GM23248 (cell line): ENCODE measurements at regions not wholly inside any gene's neighbourhood (a gene's known extent, or its start where the extent isn't known, plus 50 kb on each side); places are given as distances from the start of the nearest gene placed in this dataset.

Experiments
- DNase-seq: peaks from one replicate; pipeline ENCODE4 v3.0.0-alpha.2; 2015
- H2AFZ ChIP-seq: fragments of 200-600 bp; sonication (generic); 2 replicates; pipeline ENCODE4 v1.6.1; 2016; ENCODE audit warnings: antibody characterized with exemption
- H3F3A ChIP-seq: fragments of 200-600 bp; sonication (generic); 2 replicates; pipeline ENCODE4 v1.6.1; 2016; ENCODE audit warnings: mild to moderate bottlenecking, antibody characterized with exemption, mixed run types; ENCODE audit not compliant: insufficient read depth
- H3K27ac ChIP-seq: fragments of 200-600 bp; sonication (generic); 2 replicates; pipeline ENCODE4 v1.5.1; 2016; ENCODE audit warnings: mild to moderate bottlenecking
- H3K27me3 ChIP-seq: fragments of 200-600 bp; sonication (generic); replicated peaks from 2 replicates; pipeline ENCODE4 v1.6.1; 2016; ENCODE audit warnings: mild to moderate bottlenecking; ENCODE audit not compliant: insufficient read depth
- H3K36me3 ChIP-seq: fragments of 200-600 bp; sonication (generic); 2 replicates; pipeline ENCODE4 v1.6.1; 2016; ENCODE audit warnings: low read depth, mild to moderate bottlenecking
- H3K4me1 ChIP-seq: fragments of 200-600 bp; sonication (generic); 2 replicates; pipeline ENCODE4 v1.6.1; 2016; ENCODE audit warnings: mild to moderate bottlenecking; ENCODE audit not compliant: insufficient read depth
- H3K4me2 ChIP-seq: fragments of 200-600 bp; sonication (generic); one replicate; pipeline ENCODE4 v1.6.1; 2016; ENCODE audit warnings: mild to moderate bottlenecking; ENCODE audit not compliant: unreplicated experiment
- H3K4me3 ChIP-seq: fragments of 200-600 bp; sonication (generic); 2 replicates; pipeline ENCODE4 v1.5.1; 2016; ENCODE audit warnings: mild to moderate bottlenecking
- H3K79me2 ChIP-seq: fragments of 200-600 bp; sonication (generic); 2 replicates; pipeline ENCODE4 v1.6.1; 2016; ENCODE audit warnings: mild to moderate bottlenecking; ENCODE audit not compliant: insufficient read depth
- H3K9ac ChIP-seq: fragments of 200-600 bp; sonication (generic); 2 replicates; pipeline ENCODE4 v1.6.1; 2016; ENCODE audit warnings: mild to moderate bottlenecking
- H3K9me2 ChIP-seq: fragments of 200-600 bp; sonication (generic); 2 replicates; pipeline ENCODE4 v1.6.1; 2016; ENCODE audit warnings: mixed run types, mild to moderate bottlenecking, moderate library complexity; ENCODE audit not compliant: insufficient read depth
- H3K9me3 ChIP-seq: fragments of 200-600 bp; sonication (generic); one replicate; pipeline ENCODE4 v1.6.1; 2017; ENCODE audit warnings: low read depth
- H4K20me1 ChIP-seq: fragments of 200-600 bp; sonication (generic); 2 replicates; pipeline ENCODE4 v1.6.0; 2016; ENCODE audit not compliant: insufficient read depth
- EZH2 ChIP-seq: fragments of 200-600 bp; sonication (generic); IDR thresholded peaks from 2 replicates; pipeline ENCODE4 v1.6.1; 2018; ENCODE audit warnings: antibody characterized with exemption, mild to moderate bottlenecking; ENCODE audit not compliant: insufficient read depth, poor library complexity, severe bottlenecking
- EZH2phosphoT487 ChIP-seq: fragments of 200-600 bp; sonication (generic); IDR thresholded peaks from 2 replicates; pipeline ENCODE4 v1.6.1; 2018; ENCODE audit warnings: antibody characterized with exemption, moderate library complexity, mild to moderate bottlenecking, low read depth; ENCODE audit not compliant: insufficient read depth
- WGBS, 2 experiments: methylation state at CpG; one replicate each; pipeline ENCODE4 v1.1.6; 2015 to 2017; ENCODE audit warnings: low lambda C conversion rate in 2 of 2, low coverage in 1 of 2; ENCODE audit errors: missing lambda C conversion rate in 2 of 2; 5-methylcytosine and 5-hydroxymethylcytosine counted together
- in situ Hi-C: fragments of 300-500 bp; cut with MboI; formaldehyde crosslinking; loops from 2 replicates; pipeline ENCODE4 v1.15.0; 2020

DNA sequence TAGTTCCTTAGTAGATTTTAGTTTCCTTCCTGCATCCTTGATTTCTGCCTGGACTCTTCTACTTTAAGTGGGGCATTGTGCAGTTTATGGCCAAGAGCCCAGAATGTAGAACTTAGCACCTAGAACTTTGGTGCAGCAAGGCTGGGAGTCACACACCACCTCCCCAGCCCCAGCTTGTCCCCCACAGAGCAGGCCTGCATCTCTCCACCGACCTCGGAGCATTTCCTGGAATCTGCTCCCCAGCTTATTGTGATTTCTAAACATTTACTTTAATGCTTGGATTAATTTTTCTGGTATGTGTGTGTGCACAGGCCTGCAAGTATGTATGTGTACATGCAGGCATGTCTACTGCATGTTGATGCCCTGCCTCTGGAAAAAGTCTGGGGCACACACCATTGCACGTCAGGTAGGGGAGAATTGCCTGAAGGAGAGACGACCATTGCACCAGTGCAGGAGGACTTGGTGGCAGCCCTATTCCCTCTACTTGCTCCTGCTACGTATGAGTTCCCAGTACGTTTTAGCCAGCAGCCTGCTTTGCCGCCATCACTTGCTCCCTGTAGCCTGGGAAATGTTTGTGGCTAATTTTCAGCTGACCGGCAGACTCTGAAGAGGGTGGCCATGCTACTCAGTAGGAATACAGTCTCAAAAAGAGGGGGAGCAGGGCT is 419.9 kb upstream of the HS6ST1 start:
- H3K4me2 ChIP-seq, result no peak overlapping the region
- no peak for TF ChIP-seq EZH2
- TF ChIP-seq EZH2phosphoT487, result no peak

DNA sequence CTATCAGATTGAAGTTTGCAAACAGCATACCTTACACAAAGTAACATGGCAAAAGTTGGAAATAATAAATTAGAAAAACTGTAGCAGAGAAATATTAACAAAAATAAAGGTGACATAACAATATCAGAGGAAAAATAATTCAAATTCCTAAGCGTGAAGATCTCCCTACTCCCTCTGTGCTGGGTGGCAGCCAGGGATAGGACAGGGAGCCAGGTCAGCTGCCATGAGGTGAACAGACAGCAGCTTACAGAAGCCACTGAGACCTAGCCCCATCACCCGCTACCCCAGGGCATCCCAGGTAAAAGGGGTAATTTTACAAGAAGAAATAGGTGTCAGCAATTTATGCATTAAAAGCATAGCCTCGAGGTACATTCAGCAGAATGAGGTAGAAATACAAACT is 423.8 kb upstream of the HS6ST1 start:
- H3K79me2 ChIP-seq, result no peaks in the 10 kb centered on the region
- H3K36me3 ChIP-seq, result no peaks in the 10 kb centered on the region
- in situ Hi-C loops, result loop anchor here (25.0 kb wide), 1 partner anchor 405 kb away; no protein-coding TSS in a partner anchor
- WGBS, 2 experiments, result 55 to 67% methylated on average over 3 of the region's 3 CpGs
- H3K4me3 ChIP-seq, result no peak overlapping the region
- H3K9me2 ChIP-seq, result no peaks in the 10 kb centered on the region
- no peak overlapping the region for H3K4me2 ChIP-seq
- no peak overlapping the region for H3K9ac ChIP-seq
- H3K4me1 ChIP-seq, result no peaks in the 10 kb centered on the region
- no peak overlapping the region for H3K27ac ChIP-seq
- H3F3A ChIP-seq, result no peaks in the 10 kb centered on the region
- H4K20me1 ChIP-seq, result no peaks in the 10 kb centered on the region
- DNase-seq, result no peak
- TF ChIP-seq EZH2phosphoT487 (no peak), EZH2 (no peak)
- no peak overlapping the region for H2AFZ ChIP-seq
- peaks cover 6% of the 10 kb centered on the region for H3K27me3 ChIP-seq
- H3K9me3 ChIP-seq, result no peaks in the 10 kb centered on the region

More for the DNA sequence above, 419.9 kb upstream of the HS6ST1 start:
- Histone ChIP-seq H3K9ac (no peak overlapping the region), H3K79me2 (no peaks in the 10 kb centered on the region), H3K9me3 (no peaks in the 10 kb centered on the region), H3F3A (no peaks in the 10 kb centered on the region), H3K9me2 (no peaks in the 10 kb centered on the region), H4K20me1 (no peaks in the 10 kb centered on the region), H3K36me3 (no peaks in the 10 kb centered on the region), H3K27ac (no peak overlapping the region), H2AFZ (no peak overlapping the region), H3K27me3 (no peaks in the 10 kb centered on the region; the same call in none of the 2 replicates), H3K4me3 (no peak overlapping the region), H3K4me1 (peaks cover 2% of the 10 kb centered on the region)
- DNase-seq, result no peak
- 82% methylated on average over 8 of the region's 8 CpGs for WGBS, 2 experiments
- in situ Hi-C loops, result loop anchor here (25.0 kb wide), 1 partner anchor 401 kb away; no protein-coding TSS in a partner anchor

DNA sequence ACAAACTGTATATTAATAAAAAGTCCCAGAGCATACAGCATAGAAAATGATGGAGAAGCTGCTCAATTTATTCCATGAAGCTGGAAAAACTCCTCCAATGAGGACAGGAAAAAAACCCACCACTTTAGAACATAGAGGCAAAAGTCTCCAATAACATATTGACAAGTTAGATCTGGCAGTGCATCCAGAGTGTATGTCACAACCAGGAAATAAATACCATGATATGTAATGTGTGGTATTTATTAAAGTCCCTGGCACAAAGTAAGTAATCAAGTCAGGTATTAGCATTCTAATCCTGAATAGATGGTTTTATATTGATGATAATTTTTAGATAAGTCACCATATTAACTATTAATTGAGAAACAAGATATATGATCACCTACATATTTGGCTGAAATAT is 427.3 kb upstream of the HS6ST1 start:
- Histone ChIP-seq H3K27me3 (peaks cover 8% of the 10 kb centered on the region), H4K20me1 (no peaks in the 10 kb centered on the region), H3K4me2 (no peak overlapping the region), H3K27ac (no peak overlapping the region), H3K9ac (no peak overlapping the region), H3K79me2 (no peaks in the 10 kb centered on the region), H3K4me3 (no peak overlapping the region), H3K9me3 (no peaks in the 10 kb centered on the region), H3F3A (no peaks in the 10 kb centered on the region), H2AFZ (no peak overlapping the region), H3K4me1 (no peaks in the 10 kb centered on the region), H3K36me3 (no peaks in the 10 kb centered on the region), H3K9me2 (no peaks in the 10 kb centered on the region)
- no peak for DNase-seq
- TF ChIP-seq EZH2phosphoT487 (no peak), EZH2 (no peak)
- in situ Hi-C loops, result loop anchor here (25.0 kb wide), 1 partner anchor 409 kb away; no protein-coding TSS in a partner anchor

DNA sequence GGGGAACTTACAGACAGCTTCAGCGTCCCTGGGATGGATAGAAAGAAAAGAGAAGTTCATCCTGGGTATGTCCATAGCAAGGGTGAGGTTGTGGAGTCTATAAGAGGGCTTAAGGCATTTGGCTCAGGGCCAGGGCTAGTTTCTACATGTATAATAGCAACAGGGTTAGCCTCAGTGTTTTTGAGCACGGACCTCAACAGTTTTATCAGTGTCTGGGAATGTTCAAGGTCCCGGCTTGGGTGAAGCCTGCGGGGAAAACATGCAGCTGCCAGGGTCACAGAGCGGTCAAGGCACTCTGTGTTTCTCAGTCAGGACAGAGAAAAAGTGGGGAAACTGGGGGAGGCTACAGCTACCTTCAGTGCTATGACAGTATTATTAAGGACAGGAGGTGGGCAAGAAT is 427.7 kb upstream of the HS6ST1 start:
- DNase-seq, result no peak
- Histone ChIP-seq H3K79me2 (no peaks in the 10 kb centered on the region), H3K4me2 (no peak overlapping the region), H3K4me3 (no peak overlapping the region), H4K20me1 (no peaks in the 10 kb centered on the region), H2AFZ (no peak overlapping the region), H3K9me2 (no peaks in the 10 kb centered on the region), H3K4me1 (no peaks in the 10 kb centered on the region), H3F3A (no peaks in the 10 kb centered on the region), H3K9me3 (no peaks in the 10 kb centered on the region), H3K27ac (no peak overlapping the region), H3K27me3 (peaks cover 8% of the 10 kb centered on the region), H3K36me3 (no peaks in the 10 kb centered on the region), H3K9ac (no peak overlapping the region)
- in situ Hi-C loops, result loop anchor here (25.0 kb wide), 1 partner anchor 409 kb away; no protein-coding TSS in a partner anchor
- WGBS, 2 experiments, result 45 to 73% methylated on average over 5 of the region's 5 CpGs
- no peak for TF ChIP-seq EZH2phosphoT487
- TF ChIP-seq EZH2, result no peak
